EH (cell line): ENCODE measurements at regions not wholly inside any gene's neighbourhood (a gene's known extent, or its start where the extent isn't known, plus 50 kb on each side); places are given as distances from the start of the nearest gene placed in this dataset.
"Not testable (repeated sequence)": the region's sequence is repeated elsewhere in the genome, so short reads cannot be mapped to it uniquely, and the experiment has no call there.

Source experiments
- DNase-seq: peaks from one replicate; pipeline ENCODE4 v3.0.0-alpha.2; 2015; ENCODE audit warnings: low read depth

- DNase-seq, result no peak
Observed at GRCh38 chr16:75927810-75928209, 201.5 kb upstream of the CPHXL start.

DNA sequence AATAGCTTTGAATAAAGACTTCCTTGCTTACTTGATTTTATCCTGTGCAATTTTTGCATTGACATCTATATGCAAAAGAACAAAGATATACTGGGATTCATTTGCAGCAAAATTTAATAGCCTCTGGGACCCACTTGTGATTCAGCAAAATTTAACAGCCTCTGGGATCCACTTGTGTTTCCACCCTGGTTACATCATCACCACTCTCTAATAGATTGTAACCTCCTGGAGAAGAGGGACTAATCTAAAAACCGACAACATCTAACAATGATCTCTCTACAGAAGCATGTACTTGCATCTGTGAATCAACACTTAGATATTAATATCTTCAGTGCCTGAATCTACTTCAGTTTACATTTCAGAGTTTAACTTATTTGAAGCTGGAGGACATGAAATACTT lies 202.0 kb upstream of the CPHXL start:
- DNase-seq, result no peak

DNA sequence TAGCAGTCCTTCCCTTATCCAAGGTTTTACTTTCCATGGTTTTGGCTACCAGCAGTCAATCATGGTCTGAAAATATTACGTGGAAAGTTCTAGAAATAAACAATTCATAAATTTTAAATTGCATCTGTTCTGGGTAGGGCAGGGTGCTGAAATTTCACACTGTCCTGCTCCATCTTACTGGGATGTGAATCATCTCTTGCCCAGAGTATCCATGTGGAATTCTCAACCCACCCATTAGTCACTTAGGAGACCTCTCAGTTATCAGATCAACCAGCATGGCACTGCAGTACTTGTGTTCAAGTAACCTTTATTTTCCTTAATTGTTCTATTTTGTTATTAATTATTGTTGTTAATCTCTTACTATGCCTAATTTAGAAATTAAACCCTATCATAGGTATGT lies 202.8 kb upstream of the CPHXL start:
- DNase-seq, result no peak

DNA sequence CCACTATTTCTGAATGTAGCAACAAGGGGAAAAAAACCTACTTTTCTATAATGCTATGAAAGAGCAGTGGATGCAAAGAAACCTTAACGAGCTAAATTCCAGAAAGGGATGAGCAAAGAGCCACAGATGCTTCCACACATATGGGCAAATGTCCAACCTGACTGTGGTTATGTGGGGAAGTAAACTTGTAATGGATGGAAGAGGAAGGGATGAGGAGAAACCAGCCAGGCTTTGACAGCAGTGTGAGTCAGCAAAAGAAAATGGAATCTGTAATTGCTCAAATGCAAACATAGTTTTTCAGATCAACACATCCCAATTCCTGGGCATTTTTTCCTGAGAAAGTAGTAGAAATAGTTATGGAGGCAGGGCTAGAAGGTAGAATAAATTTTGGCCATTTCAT lies 204.8 kb upstream of the CPHXL start:
- DNase-seq, result peak; percentile 12

DNA sequence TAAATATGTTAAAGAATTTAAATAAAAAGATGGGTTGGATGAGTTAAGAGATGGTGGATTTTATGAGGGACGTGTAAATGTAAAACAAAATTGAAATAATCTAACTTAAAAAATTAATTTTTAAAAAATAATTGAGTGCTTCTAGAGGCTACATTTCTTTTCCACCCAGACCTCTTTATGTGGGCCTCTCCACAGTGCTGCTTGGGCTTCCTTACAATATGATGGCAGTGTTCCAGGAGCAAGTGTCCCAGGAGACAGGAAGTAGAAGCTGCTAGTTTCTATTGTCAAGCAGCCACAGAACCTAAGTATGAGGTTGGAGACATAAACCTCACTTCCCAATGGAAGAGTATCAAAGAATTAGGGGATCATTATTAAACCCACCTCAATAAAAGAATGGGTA lies 205.7 kb upstream of the CPHXL start:
- no peak for DNase-seq

- DNase-seq, result no peak
Observed at GRCh38 chr16:75938818-75939217, 212.5 kb upstream of the CPHXL start.

DNA sequence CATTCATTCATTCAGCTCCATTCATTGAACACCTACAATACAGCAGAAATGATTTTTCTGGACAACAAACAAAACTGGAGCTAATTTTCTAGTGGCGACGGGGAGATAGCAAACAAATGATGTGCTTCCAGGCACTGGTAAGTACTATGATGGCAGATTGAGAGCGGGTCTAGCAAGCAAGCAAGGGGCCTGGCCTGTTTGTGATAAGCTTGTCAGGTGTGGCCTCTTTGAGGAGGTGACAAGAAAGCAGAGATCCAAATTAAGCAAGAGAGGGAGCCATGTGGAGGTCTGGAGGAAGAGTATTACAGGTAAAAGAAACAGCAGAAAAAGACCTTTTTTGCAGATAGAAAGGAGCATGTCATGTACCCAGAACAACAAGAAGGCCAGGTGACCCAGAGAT lies 216.1 kb upstream of the CPHXL start:
- DNase-seq, result no peak

GRCh38 chr16:75942936-75943335 lies 216.6 kb upstream of the CPHXL start:
- DNase-seq, result no peak

DNA sequence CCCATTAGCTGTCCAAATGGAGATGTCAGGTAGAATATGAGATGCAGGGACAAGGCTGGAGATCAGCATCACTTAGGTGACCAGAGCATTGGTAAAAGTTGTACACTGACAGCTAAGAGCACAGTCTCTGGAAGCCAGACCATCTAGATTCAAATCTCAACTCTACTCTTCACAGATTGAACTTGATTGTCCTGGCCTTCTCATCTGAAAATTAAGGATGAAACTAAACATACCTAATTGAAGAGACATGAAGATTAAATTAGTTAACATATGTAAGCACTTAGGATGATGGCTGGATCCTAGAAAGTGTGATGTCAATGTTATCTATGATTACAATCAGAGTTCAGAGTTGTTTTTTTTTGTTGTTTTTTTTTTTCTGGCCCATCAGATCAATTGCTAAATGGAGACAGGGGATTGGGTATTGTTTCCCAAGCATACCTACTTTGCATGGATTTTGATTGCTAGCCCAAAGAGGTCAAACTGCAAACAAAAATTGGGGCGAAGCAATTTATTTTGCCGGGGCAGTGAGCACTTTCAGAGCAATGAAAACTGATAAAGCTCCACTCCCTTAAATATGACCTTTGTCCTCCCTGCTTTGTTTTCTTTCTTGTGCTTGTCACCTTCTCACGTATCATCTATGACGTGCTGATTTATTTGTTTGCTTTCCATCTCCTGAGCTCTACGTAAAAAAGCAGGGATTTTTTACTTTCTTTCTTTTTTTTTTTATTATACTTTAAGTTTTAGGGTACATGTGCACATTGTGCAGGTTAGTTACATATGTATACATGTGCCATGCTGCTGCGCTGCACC lies 217.6 kb upstream of the CPHXL start:
- DNase-seq, result no peak

- no peak for DNase-seq
Observed at GRCh38 chr16:75945916-75946457, 219.7 kb upstream of the CPHXL start.

GRCh38 chr16:75947626-75948239 lies 221.4 kb upstream of the CPHXL start:
- DNase-seq, result no peak

- no peak for DNase-seq
Observed at GRCh38 chr16:75948441-75948840, 222.2 kb upstream of the CPHXL start.

GRCh38 chr16:75948886-75949285 lies 222.6 kb upstream of the CPHXL start:
- no peak for DNase-seq

- no peak for DNase-seq
Observed at GRCh38 chr16:75952124-75952523, 225.8 kb upstream of the CPHXL start.

DNA sequence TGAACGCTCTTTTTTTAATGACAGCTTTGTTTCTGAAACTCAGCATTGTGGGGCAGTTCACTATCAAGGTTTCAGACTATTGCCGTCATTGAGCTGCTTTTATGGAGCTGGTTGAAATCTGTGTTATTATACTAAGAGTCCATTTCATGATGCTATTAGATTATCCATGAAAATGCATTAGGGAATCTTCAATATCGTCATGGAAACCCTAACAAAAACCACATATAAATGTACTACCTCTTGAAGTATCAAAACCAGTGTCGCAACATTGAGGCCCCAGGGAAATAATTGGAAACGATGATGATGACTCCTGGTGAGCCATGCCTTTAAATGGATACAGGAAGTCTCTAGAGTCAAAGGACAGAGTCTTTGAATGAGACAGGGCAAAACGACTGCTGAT lies 231.6 kb upstream of the CPHXL start:
- DNase-seq, result no peak

DNA sequence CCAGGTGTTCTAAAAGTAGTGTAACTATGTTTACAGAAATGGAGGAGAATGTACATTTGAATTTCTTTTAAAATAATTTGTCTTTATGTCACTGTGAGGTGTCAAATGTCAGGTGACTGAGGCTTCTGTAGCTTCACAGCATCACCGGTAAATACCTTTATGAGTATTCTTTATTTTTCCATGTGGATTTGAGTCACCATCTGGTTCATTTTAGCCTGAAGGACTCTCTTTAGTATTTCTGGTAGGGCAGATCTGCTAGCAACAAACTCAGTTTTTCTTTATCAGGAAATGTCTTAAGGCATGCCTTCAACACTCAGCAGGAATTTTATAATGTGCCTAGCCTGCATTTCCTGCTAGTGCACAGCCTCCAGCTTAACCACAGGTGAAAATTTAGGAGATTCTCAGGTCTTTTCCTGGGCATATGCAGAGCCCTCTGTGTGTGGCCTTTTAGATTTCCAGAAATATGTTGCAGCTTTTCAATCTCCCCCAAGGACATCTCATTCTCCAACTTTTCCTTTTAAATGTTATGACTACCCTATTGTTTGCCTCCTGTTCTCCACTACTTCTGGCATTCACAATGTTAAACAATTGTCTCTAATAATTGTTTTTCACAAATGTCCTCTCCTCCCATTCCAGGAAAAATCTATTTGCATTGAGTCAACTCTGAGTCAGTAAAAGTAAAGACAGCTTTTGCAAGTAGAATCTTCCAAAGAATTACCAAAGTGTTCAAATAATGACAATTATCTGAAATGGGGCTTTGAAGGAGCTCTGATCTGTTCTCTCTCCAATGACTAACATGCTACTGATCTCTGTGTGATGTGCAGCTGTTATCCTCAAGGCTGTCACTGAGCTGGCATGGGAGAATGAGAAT lies 239.4 kb upstream of the CPHXL start:
- no peak for DNase-seq

GRCh38 chr16:75969120-75969519 lies 242.8 kb upstream of the CPHXL start:
- DNase-seq, result not testable (repeated sequence)

GRCh38 chr16:75971334-75971733 lies 245.0 kb upstream of the CPHXL start:
- no peak for DNase-seq

- DNase-seq, result no peak
Observed at GRCh38 chr16:75983296-75983695, 257.0 kb upstream of the CPHXL start.

DNA sequence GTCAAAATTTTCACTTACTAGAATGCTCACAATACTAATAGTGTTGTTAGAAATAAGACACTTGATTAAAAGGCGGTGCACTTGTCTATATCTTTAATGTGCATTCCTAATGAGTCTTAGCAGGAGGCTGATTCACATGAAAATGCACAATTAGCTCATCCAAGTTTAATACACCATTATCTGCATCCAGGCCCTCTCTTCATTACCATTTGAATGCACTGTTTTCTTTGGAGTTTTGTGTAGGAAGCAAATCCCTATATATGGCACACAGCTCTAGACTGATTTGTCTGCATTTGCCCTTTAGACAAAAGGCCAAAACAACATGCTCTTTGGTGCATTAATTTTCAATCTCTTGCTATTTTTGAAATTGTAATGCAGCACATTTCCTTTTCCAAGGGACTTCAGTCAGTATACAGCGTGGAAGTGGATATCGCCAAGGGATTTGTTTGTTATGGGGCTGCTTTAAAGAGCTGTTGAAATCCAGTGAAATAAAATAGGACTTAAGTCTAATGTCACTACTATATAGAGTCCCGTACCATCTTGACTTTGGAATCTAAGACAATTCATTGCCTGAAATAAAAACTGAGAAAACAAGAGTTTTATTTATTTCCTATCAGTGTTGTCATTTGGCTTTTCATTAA lies 257.6 kb upstream of the CPHXL start:
- no peak for DNase-seq

DNA sequence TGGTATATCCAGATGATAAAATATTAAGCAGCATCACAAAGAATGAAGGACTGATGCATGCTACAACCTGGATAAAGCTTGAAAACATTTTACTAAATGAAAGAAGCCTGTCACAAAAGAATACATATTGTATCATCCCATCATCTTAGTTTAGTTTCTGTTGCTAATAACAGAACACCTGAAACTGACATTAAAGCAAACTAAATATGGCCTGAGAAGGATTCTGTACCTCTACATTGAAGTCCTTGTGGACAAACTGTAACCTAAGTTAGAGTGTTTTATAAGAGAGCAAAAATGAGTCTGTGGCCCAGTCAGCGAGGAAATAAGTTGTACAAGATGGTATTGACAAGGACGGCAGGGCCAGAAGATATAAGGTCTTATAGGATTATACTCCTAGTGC lies 261.0 kb upstream of the CPHXL start:
- no peak for DNase-seq

DNA sequence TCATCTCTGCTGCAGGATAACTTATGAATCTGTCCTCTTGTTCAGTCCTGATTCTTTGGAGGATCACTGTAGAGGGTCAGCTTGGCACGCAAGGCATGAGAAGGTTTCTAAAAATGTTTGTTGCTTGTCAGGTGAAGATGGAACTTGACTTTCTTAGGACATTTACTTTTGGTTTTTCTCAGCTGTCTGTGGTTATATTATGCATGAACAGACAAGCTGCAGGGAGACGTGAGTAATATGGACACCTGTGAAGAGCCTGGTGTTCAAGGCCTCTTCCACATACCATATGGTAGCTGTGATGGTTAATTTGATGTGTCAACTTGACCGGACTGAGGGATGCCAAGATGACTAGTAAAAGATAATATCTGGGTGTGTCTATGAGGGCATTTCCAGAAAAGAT lies 270.2 kb upstream of the CPHXL start:
- no peak for DNase-seq
